ENCODE measurements at regions not wholly inside any gene's neighbourhood (a gene's known extent, or its start where the extent isn't known, plus 50 kb on each side); places are given as distances from the start of the nearest gene placed in this dataset.
A peak's percentile ranks its signal among the peaks of the same experiment; 100 is the strongest.
"Not testable (repeated sequence)": the region's sequence is repeated elsewhere in the genome, so short reads cannot be mapped to it uniquely, and the experiment has no call there.

- Mint-ChIP-seq H3K36me3 (ENCODE audit: low read depth) (no peaks in the 10 kb centered on the region), H3K27ac (no peak overlapping the region), H3K4me3 (peak overlapping the region; percentile 42), H3K4me1 (ENCODE audit: low read depth) (peaks cover 20% of the 10 kb centered on the region), H3K27me3 (no peaks in the 10 kb centered on the region), H3K9me3 (no peaks in the 10 kb centered on the region)
- Histone ChIP-seq H3K4me1 (ENCODE audit: insufficient read depth, low read length) (no peaks in the 10 kb centered on the region), H3K36me3 (ENCODE audit: insufficient read depth, low read length) (no peaks in the 10 kb centered on the region), H3K4me3 (ENCODE audit: low read length) (no peak overlapping the region), H3K27ac (ENCODE audit: low read depth in 1 of 2, low read length in 2 of 2) (no peak overlapping the region), H3K27me3 (ENCODE audit: control insufficient read depth in 1 of 2, insufficient read depth in 2 of 2, low read length in 2 of 2) (no peaks in the 10 kb centered on the region), H3K9me3 (ENCODE audit: control insufficient read depth in 1 of 2, insufficient read depth in 1 of 2, low read length in 2 of 2) (no peaks in the 10 kb centered on the region)
- intact Hi-C loops (cut with DNase I, micrococcal nuclease) = no loop called here
- ChIA-PET CTCF (no interaction called here), POLR2A (interaction anchor here (0.9 to 1.2 kb wide), 2 partner anchors 10 to 68 kb away, joined by 3 read pairs; no protein-coding TSS in a partner anchor)
- no peak for TF ChIP-seq CTCF (IDR thresholded peaks at IDR 0.05)
- ATAC-seq (ENCODE audit: poor library complexity) (no peak), DNase-seq (no peak)
Observed at GRCh38 chr5:67547682-67548081, 351.1 kb upstream of the CD180 start.

GRCh38 chr5:67544942-67545341, 348.3 kb upstream of the CD180 start:
- CTCF ChIA-PET; H3K27ac ChIP-seq (ENCODE audit: low read depth in 1 of 2, low read length in 2 of 2); H3K4me1 ChIP-seq (ENCODE audit: insufficient read depth, low read length); H3K27me3 ChIP-seq (ENCODE audit: control insufficient read depth in 1 of 2, insufficient read depth in 2 of 2, low read length in 2 of 2); H3K27ac Mint-ChIP-seq; H3K9me3 ChIP-seq (ENCODE audit: control insufficient read depth in 1 of 2, insufficient read depth in 1 of 2, low read length in 2 of 2); intact Hi-C loops (cut with DNase I, micrococcal nuclease); POLR2A ChIA-PET; H3K9me3 Mint-ChIP-seq; H3K36me3 Mint-ChIP-seq (ENCODE audit: low read depth); H3K36me3 ChIP-seq (ENCODE audit: insufficient read depth, low read length); H3K4me3 ChIP-seq (ENCODE audit: low read length); H3K4me3 Mint-ChIP-seq; ATAC-seq (ENCODE audit: poor library complexity); H3K27me3 Mint-ChIP-seq: not testable (repeated sequence)
- DNase-seq = peak in 1 of 14 experiments; percentile 3
- peaks cover 20% of the 10 kb centered on the region for H3K4me1 Mint-ChIP-seq (ENCODE audit: low read depth)

- Histone ChIP-seq H3K27me3 (ENCODE audit: control insufficient read depth in 1 of 2, insufficient read depth in 2 of 2, low read length in 2 of 2) (no peaks in the 10 kb centered on the region), H3K9me3 (ENCODE audit: control insufficient read depth in 1 of 2, insufficient read depth in 1 of 2, low read length in 2 of 2) (no peaks in the 10 kb centered on the region), H3K36me3 (ENCODE audit: insufficient read depth, low read length) (no peaks in the 10 kb centered on the region), H3K4me1 (ENCODE audit: insufficient read depth, low read length) (no peaks in the 10 kb centered on the region), H3K4me3 (ENCODE audit: low read length) (no peak overlapping the region), H3K27ac (ENCODE audit: low read depth in 1 of 2, low read length in 2 of 2) (no peak overlapping the region)
- Mint-ChIP-seq H3K9me3 (no peaks in the 10 kb centered on the region), H3K36me3 (ENCODE audit: low read depth) (no peaks in the 10 kb centered on the region), H3K4me3 (no peak overlapping the region), H3K27ac (no peak overlapping the region), H3K4me1 (ENCODE audit: low read depth) (peaks cover 14% of the 10 kb centered on the region), H3K27me3 (no peaks in the 10 kb centered on the region)
- intact Hi-C loops (cut with DNase I, micrococcal nuclease) = no loop called here
- ATAC-seq (ENCODE audit: poor library complexity) (no peak), DNase-seq (no peak)
- no peak for TF ChIP-seq CTCF (IDR thresholded peaks at IDR 0.05)
- ChIA-PET POLR2A (no interaction called here), CTCF (no interaction called here)
Observed at GRCh38 chr5:67543720-67544270, 347.2 kb upstream of the CD180 start.

- Histone ChIP-seq H3K27me3 (ENCODE audit: control insufficient read depth in 1 of 2, insufficient read depth in 2 of 2, low read length in 2 of 2) (no peaks in the 10 kb centered on the region), H3K36me3 (ENCODE audit: insufficient read depth, low read length) (no peaks in the 10 kb centered on the region), H3K9me3 (ENCODE audit: control insufficient read depth in 1 of 2, insufficient read depth in 1 of 2, low read length in 2 of 2) (no peaks in the 10 kb centered on the region), H3K27ac (ENCODE audit: low read depth in 1 of 2, low read length in 2 of 2) (no peak overlapping the region), H3K4me3 (ENCODE audit: low read length) (no peak overlapping the region), H3K4me1 (ENCODE audit: insufficient read depth, low read length) (peaks cover 7% of the 10 kb centered on the region)
- no peaks in the 10 kb centered on the region for H3K27me3 Mint-ChIP-seq
- no peak overlapping the region for H3K27ac Mint-ChIP-seq
- peaks cover under 1% of the 10 kb centered on the region for H3K4me1 Mint-ChIP-seq (ENCODE audit: low read depth)
- H3K9me3 Mint-ChIP-seq = no peaks in the 10 kb centered on the region
- ChIA-PET CTCF (no interaction called here), POLR2A (no interaction called here)
- TF ChIP-seq CTCF (IDR thresholded peaks at IDR 0.05) = no peak
- H3K36me3 Mint-ChIP-seq (ENCODE audit: low read depth) = no peaks in the 10 kb centered on the region
- no peak overlapping the region for H3K4me3 Mint-ChIP-seq
- no peak for ATAC-seq (ENCODE audit: poor library complexity)
- DNase-seq = peak in 1 of 14 experiments; percentile 8
- intact Hi-C loops (cut with DNase I, micrococcal nuclease) = no loop called here
Observed at GRCh38 chr5:67542479-67542878, 345.9 kb upstream of the CD180 start.

Measured in CD4-positive, alpha-beta T cell (primary cell).